ENCODE measurements at regions not wholly inside any gene's neighbourhood (a gene's known extent, or its start where the extent isn't known, plus 50 kb on each side); places are given as distances from the start of the nearest gene placed in this dataset.

GRCh38 chr1:95382000-95382786 is 148.2 kb downstream of the RWDD3 start:
- no peak overlapping the region for H3K4me3 ChIP-seq (ENCODE audit: control insufficient read depth, low read depth, low read length)
- DNase-seq (ENCODE audit: low read depth): no peak
- no peak for TF ChIP-seq CTCF (conservative IDR thresholded peaks at IDR 0.05; ENCODE audit: control insufficient read depth, insufficient read depth, low read depth, low read length)

- no peak for DNase-seq (ENCODE audit: low read depth)
- TF ChIP-seq CTCF (conservative IDR thresholded peaks at IDR 0.05; ENCODE audit: control insufficient read depth, insufficient read depth, low read depth, low read length): no peak
Observed at GRCh38 chr1:95383111-95383510, 149.1 kb downstream of the RWDD3 start.

GRCh38 chr1:95384567-95384966 is 150.6 kb downstream of the RWDD3 start:
- TF ChIP-seq CTCF (conservative IDR thresholded peaks at IDR 0.05; ENCODE audit: control insufficient read depth, insufficient read depth, low read depth, low read length): no peak
- H3K4me3 ChIP-seq (ENCODE audit: control insufficient read depth, low read depth, low read length): no peak overlapping the region
- DNase-seq (ENCODE audit: low read depth): peak; percentile 7

More at GRCh38 chr1:95383111-95383510, 149.1 kb downstream of the RWDD3 start:
- H3K4me3 ChIP-seq (ENCODE audit: control insufficient read depth, low read depth, low read length): no peak overlapping the region

GRCh38 chr1:95386371-95386770 is 152.4 kb downstream of the RWDD3 start:
- no peak overlapping the region for H3K4me3 ChIP-seq (ENCODE audit: control insufficient read depth, low read depth, low read length)
- no peak for TF ChIP-seq CTCF (conservative IDR thresholded peaks at IDR 0.05; ENCODE audit: control insufficient read depth, insufficient read depth, low read depth, low read length)
- no peak for DNase-seq (ENCODE audit: low read depth)

- H3K4me3 ChIP-seq (ENCODE audit: control insufficient read depth, low read depth, low read length): no peak overlapping the region
- DNase-seq (ENCODE audit: low read depth): no peak
- TF ChIP-seq CTCF (conservative IDR thresholded peaks at IDR 0.05; ENCODE audit: control insufficient read depth, insufficient read depth, low read depth, low read length): no peak
Observed at GRCh38 chr1:95386915-95387314, 152.9 kb downstream of the RWDD3 start.

GRCh38 chr1:95388031-95388430 is 154.0 kb downstream of the RWDD3 start:
- no peak overlapping the region for H3K4me3 ChIP-seq (ENCODE audit: control insufficient read depth, low read depth, low read length)
- no peak for DNase-seq (ENCODE audit: low read depth)
- no peak for TF ChIP-seq CTCF (conservative IDR thresholded peaks at IDR 0.05; ENCODE audit: control insufficient read depth, insufficient read depth, low read depth, low read length)

Measured in fibroblast of mammary gland (primary cell).